ENCODE measurements at regions not wholly inside any gene's neighbourhood (a gene's known extent, or its start where the extent isn't known, plus 50 kb on each side); places are given as distances from the start of the nearest gene placed in this dataset.

DNA sequence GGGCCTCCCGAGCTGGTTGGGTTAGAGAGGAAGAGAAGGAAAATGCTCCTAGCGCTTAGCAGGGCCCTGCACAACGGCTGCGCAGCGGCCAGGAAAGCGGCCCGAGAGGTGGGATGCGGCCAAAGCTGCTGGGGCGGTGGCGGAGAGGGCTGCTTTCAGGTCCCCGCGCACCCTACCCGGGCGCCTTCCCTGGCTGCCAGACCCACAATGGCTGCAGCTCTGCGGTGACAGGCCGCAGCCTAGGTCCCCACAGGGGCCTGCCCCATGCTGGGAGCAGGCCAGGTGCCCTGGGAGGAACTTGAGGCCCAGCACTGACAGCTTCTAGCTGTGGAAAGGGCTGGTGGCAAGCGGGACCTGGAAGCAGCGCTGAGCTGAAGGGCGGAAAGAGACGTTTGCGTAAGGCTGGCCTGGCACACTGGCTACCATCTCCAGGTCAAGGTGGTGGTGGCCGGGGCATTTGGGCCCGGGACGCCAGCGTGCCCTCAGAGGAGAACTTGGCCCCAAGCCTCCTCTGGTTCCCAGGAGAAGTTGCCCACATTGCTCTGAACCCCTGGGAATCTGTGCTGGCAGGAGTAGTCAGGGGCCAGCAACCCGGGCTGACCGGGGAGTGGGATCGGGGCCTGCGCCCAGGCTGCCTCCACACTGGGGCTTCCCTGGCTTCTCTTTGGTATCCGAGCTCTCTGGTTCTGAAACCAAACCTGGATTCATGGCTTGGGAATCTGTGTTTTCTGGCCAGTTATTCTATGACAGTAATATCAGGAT, 72.9 kb upstream of the ZNF804B start:
- H3K27me3 Mint-ChIP-seq (ENCODE audit: insufficient read depth), result no peaks in the 10 kb centered on the region
- no peaks in the 10 kb centered on the region for H3K4me1 Mint-ChIP-seq (ENCODE audit: low read depth)
- no peak for TF ChIP-seq CTCF (IDR thresholded peaks at IDR 0.05)
- no peaks in the 10 kb centered on the region for H3K36me3 Mint-ChIP-seq (ENCODE audit: low read depth)
- DNase-seq, result no peak
- H3K4me3 Mint-ChIP-seq, result no peak overlapping the region
- H3K9me3 Mint-ChIP-seq, result peaks cover 35% of the 10 kb centered on the region
- H3K27ac Mint-ChIP-seq, result no peak overlapping the region

DNA sequence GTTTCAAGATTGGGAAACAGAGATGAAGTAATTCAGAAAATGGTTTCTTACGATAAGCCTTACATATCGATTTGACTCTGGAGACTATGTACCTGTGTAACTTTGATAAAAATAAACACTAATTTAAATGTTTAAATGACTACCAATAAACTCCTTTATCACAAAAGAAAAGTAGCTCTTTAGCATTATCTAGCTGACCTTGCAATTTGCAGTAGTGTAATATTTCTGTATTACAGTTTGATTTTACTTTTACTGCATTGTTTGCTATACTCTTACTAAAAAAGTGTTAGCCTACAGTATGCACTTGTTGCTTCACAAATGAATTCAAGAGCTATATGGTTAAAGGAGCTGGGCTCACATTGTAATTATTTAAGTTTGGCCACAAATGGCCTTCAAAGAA, 77.8 kb upstream of the ZNF804B start:
- Mint-ChIP-seq H3K4me3 (no peak overlapping the region), H3K36me3 (ENCODE audit: low read depth) (no peaks in the 10 kb centered on the region), H3K4me1 (ENCODE audit: low read depth) (no peaks in the 10 kb centered on the region), H3K9me3 (peaks cover 56% of the 10 kb centered on the region), H3K27me3 (ENCODE audit: insufficient read depth) (no peaks in the 10 kb centered on the region), H3K27ac (no peak overlapping the region)
- no peak for TF ChIP-seq CTCF (IDR thresholded peaks at IDR 0.05)
- no peak for DNase-seq

DNA sequence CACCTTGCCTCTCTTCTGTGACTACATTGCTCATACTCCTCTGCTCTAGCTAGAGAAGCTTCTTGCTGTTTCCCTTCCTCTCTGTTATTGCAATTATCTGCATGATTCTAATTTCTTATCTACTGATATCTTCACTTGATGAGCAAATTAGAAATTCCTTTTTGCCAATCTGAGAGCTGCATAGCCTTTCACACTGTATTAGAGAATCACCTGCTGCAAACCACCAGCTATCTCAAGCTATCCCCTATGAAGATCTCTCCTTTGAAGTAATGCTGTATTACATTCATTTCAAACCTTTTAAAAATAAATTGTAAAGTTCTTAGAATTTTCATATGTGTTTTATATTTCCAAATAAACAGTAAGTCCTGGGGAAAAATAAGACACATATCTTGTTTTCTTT, 89.0 kb upstream of the ZNF804B start:
- no peaks in the 10 kb centered on the region for H3K4me1 Mint-ChIP-seq (ENCODE audit: low read depth)
- no peak overlapping the region for H3K27ac Mint-ChIP-seq
- H3K36me3 Mint-ChIP-seq (ENCODE audit: low read depth), result no peaks in the 10 kb centered on the region; the same call in 1 of the 2 replicates
- no peak for TF ChIP-seq CTCF (IDR thresholded peaks at IDR 0.05)
- no peaks in the 10 kb centered on the region for H3K27me3 Mint-ChIP-seq (ENCODE audit: insufficient read depth)
- peaks cover 48% of the 10 kb centered on the region for H3K9me3 Mint-ChIP-seq
- DNase-seq, result no peak
- H3K4me3 Mint-ChIP-seq, result no peak overlapping the region

DNA sequence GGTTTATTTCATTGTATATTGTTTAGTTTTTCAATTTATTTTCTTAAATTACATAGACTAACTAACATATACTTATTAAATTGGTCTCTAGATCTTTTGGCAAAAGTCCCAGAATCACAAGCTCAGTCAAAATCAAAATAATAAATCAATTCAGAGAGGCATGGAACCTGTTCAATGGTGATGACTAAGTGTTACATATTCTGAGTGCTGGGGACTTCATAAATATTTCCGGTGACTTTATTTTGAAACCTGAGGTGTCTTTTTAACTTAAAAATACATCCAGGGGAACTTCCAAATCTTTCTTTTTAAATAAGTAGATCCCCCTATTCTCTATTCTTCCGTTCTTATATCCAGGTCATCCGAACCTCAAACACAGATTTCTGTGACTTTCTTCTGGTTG, 89.6 kb upstream of the ZNF804B start:
- no peaks in the 10 kb centered on the region; the same call in 1 of the 2 replicates for H3K36me3 Mint-ChIP-seq (ENCODE audit: low read depth)
- TF ChIP-seq CTCF (IDR thresholded peaks at IDR 0.05), result no peak
- peaks cover 43% of the 10 kb centered on the region for H3K9me3 Mint-ChIP-seq
- no peaks in the 10 kb centered on the region for H3K27me3 Mint-ChIP-seq (ENCODE audit: insufficient read depth)
- DNase-seq, result no peak
- H3K4me3 Mint-ChIP-seq, result no peak overlapping the region
- no peaks in the 10 kb centered on the region for H3K4me1 Mint-ChIP-seq (ENCODE audit: low read depth)
- H3K27ac Mint-ChIP-seq, result no peak overlapping the region

GRCh38 chr7:88668591-88668990, 90.9 kb upstream of the ZNF804B start:
- no peak overlapping the region for H3K4me3 Mint-ChIP-seq
- no peak overlapping the region for H3K27ac Mint-ChIP-seq
- TF ChIP-seq CTCF (IDR thresholded peaks at IDR 0.05), result no peak

More at GRCh38 chr7:88668591-88668990, 90.9 kb upstream of the ZNF804B start:
- Mint-ChIP-seq H3K27me3 (ENCODE audit: insufficient read depth) (no peaks in the 10 kb centered on the region), H3K9me3 (peaks cover 32% of the 10 kb centered on the region), H3K4me1 (ENCODE audit: low read depth) (no peaks in the 10 kb centered on the region), H3K36me3 (ENCODE audit: low read depth) (no peaks in the 10 kb centered on the region; the same call in 1 of the 2 replicates)
- no peak for DNase-seq
